GM12878 (cell line): ENCODE measurements at regions not wholly inside any gene's neighbourhood (a gene's known extent, or its start where the extent isn't known, plus 50 kb on each side); places are given as distances from the start of the nearest gene placed in this dataset.

Source experiments
- CREB1 ChIP-seq: IDR thresholded peaks from 2 replicates; pipeline ENCODE4 v1.6.1; 2012; ENCODE audit warnings: low read depth, mild to moderate bottlenecking, inconsistent platforms
- CTCF ChIP-seq, 3 experiments: IDR thresholded peaks in 2 of 3; conservative IDR thresholded peaks in 1 of 3; 2 replicates each; pipeline ENCODE4 v1.5.1; 2011; ENCODE audit warnings: low read depth in 3 of 3, low read length in 3 of 3, mild to moderate bottlenecking in 3 of 3, control low read depth in 2 of 3, moderate library complexity in 2 of 3, inconsistent platforms in 1 of 3, mixed read lengths in 1 of 3; ENCODE audit not compliant: control insufficient read depth in 2 of 3, insufficient read depth in 1 of 3; ENCODE audit errors: extremely low read depth in 1 of 3
- CUX1 ChIP-seq: IDR thresholded peaks from 2 replicates; pipeline ENCODE4 v1.6.1; 2012; ENCODE audit warnings: improper control_type of control experiment, low read depth, low read length; ENCODE audit not compliant: insufficient replicate concordance
- EP300 ChIP-seq, 2 experiments: fragments of 150-350 bp in 1 of 2; IDR thresholded peaks; 2 replicates each; pipeline ENCODE4 v1.6.1; 2011 to 2012; ENCODE audit warnings: low read depth in 2 of 2, low read length in 2 of 2, borderline replicate concordance in 1 of 2, improper control_type of control experiment in 1 of 2, inconsistent platforms in 1 of 2; ENCODE audit not compliant: control insufficient read depth in 1 of 2
- EZH2 ChIP-seq: IDR thresholded peaks from 2 replicates; pipeline ENCODE4 v1.6.1; 2012; ENCODE audit warnings: low read depth, mild to moderate bottlenecking, control low read depth, inconsistent platforms, low read length, borderline replicate concordance; ENCODE audit not compliant: control insufficient read depth
- JUNB ChIP-seq: IDR thresholded peaks from 2 replicates; pipeline ENCODE4 v1.6.1; 2016; ENCODE audit warnings: antibody characterized with exemption, mild to moderate bottlenecking
- MTA2 ChIP-seq: fragments of 450-650 bp; IDR thresholded peaks from 2 replicates; pipeline ENCODE4 v1.6.1; 2016; ENCODE audit warnings: low read depth, mild to moderate bottlenecking, moderate library complexity
- MXI1 ChIP-seq: fragments of 150-350 bp; IDR thresholded peaks from 2 replicates; pipeline ENCODE4 v1.6.1; 2011; ENCODE audit warnings: low read depth, mild to moderate bottlenecking, inconsistent platforms, low read length, improper control_type of control experiment
- PAX8 ChIP-seq: fragments of 450-650 bp; IDR thresholded peaks from 2 replicates; pipeline ENCODE4 v1.6.1; 2017; ENCODE audit warnings: mild to moderate bottlenecking, moderate library complexity
- POLR2AphosphoS5 ChIP-seq: IDR thresholded peaks from 2 replicates; pipeline ENCODE4 v1.6.1; 2011; ENCODE audit warnings: mild to moderate bottlenecking, low read length, inconsistent platforms
- SMC3 ChIP-seq: IDR thresholded peaks from 2 replicates; pipeline ENCODE4 v1.6.1; 2011; ENCODE audit warnings: low read length, improper control_type of control experiment, borderline replicate concordance
- SP1 ChIP-seq: IDR thresholded peaks from one replicate; pipeline ENCODE4 v1.6.1; 2011; ENCODE audit warnings: low read depth, low read length
- ZBED1 ChIP-seq: IDR thresholded peaks from 2 replicates; pipeline ENCODE4 v1.6.1; 2016; ENCODE audit warnings: borderline replicate concordance

GRCh38 chr11:91967691-91968045 is 256.9 kb upstream of the FAT3 start:
- TF ChIP-seq CTCF (IDR thresholded peaks at IDR 0.05 in 2 of 3, conservative IDR thresholded peaks at IDR 0.05 in 1 of 3; ENCODE audit: control insufficient read depth in 2 of 3, extremely low read depth in 1 of 3, insufficient read depth in 1 of 3, low read depth in 3 of 3, low read length in 3 of 3): no peak
- TF ChIP-seq POLR2AphosphoS5: no peak
- TF ChIP-seq JUNB: no peak
- no peak for TF ChIP-seq SP1
- no peak for TF ChIP-seq EZH2
- no peak for TF ChIP-seq CUX1
- TF ChIP-seq CREB1: no peak
- no peak for TF ChIP-seq MXI1
- no peak for TF ChIP-seq EP300 (IDR thresholded peaks at IDR 0.05; ENCODE audit: borderline replicate concordance in 1 of 2, control insufficient read depth in 1 of 2, low read depth in 2 of 2, low read length in 2 of 2)
- TF ChIP-seq SMC3: no peak
- no peak for TF ChIP-seq PAX8
- TF ChIP-seq ZBED1: no peak
- no peak for TF ChIP-seq MTA2
